Tibial nerve (tissue), 4 donors: ENCODE measurements at regions not wholly inside any gene's neighbourhood (a gene's known extent, or its start where the extent isn't known, plus 50 kb on each side); places are given as distances from the start of the nearest gene placed in this dataset.

Experiments
- CTCF ChIP-seq, 5 experiments: fragments of 200-600 bp in 3 of 5; fragments of 450-650 bp in 2 of 5; sonication (generic) in 3 of 5; IDR thresholded peaks; one replicate each; pipeline ENCODE4 v1.5.1; 2016 to 2019; ENCODE audit warnings: antibody characterized with exemption in 5 of 5, mild to moderate bottlenecking in 3 of 5, moderate library complexity in 2 of 5
- EP300 ChIP-seq, 2 donors: sonication (generic); formaldehyde crosslinking; IDR thresholded peaks; one replicate each; pipeline ENCODE4 v1.6.1; 2017; ENCODE audit warnings: antibody characterized with exemption in 2 of 2, mild to moderate bottlenecking in 1 of 2
- POLR2A ChIP-seq, 2 donors: fragments of 450-650 bp; IDR thresholded peaks; one replicate each; pipeline ENCODE4 v1.6.1; 2017; ENCODE audit warnings: antibody characterized with exemption in 2 of 2, mild to moderate bottlenecking in 2 of 2, moderate library complexity in 2 of 2

DNA sequence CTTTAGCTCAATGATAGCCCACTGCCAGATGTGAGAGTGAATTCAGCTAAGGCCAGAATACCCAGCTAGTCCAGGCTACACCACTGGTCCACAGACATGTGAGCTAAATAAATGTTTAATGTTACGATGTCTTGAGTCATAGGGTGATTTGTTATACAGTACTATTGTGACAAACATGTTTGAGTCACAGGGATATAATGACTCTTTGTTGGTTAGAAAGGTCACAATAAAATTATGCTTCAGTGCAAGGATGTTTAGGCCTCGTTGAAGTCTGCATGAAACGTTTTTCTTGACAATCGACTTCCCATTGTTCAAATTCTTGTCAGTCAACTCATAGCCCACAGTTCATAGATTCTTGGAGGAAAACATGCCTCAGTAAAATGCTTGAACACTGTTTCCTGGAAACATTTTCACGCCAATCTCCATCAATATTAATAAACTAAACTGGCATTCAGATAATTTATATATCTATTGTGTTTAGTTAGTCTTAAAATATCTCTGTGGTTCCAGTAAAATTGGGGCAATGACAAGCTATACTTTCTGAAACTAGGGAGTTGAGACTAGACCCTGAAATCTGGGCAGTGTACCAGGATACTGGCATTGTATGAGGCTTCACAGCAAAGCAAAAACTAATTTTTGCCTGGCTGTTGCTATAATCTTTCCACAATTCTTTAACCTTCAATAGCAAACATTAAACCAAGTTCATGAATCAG is 650.8 kb upstream of the KIRREL3 start:
- TF ChIP-seq CTCF (IDR thresholded peaks at IDR 0.05) (no peak), EP300 (IDR thresholded peaks at IDR 0.05) (no peak), POLR2A (IDR thresholded peaks at IDR 0.05) (no peak)
